HG03460 (cell line): ENCODE measurements at regions not wholly inside any gene's neighbourhood (a gene's known extent, or its start where the extent isn't known, plus 50 kb on each side); places are given as distances from the start of the nearest gene placed in this dataset.
"Not testable (repeated sequence)": the region's sequence is repeated elsewhere in the genome, so short reads cannot be mapped to it uniquely, and the experiment has no call there.

Experiments
- ATAC-seq: cut with Tn5 transposase; IDR thresholded peaks from one replicate; pipeline ENCODE4 v1.9.1; 2021; ENCODE audit not compliant: unreplicated experiment

DNA sequence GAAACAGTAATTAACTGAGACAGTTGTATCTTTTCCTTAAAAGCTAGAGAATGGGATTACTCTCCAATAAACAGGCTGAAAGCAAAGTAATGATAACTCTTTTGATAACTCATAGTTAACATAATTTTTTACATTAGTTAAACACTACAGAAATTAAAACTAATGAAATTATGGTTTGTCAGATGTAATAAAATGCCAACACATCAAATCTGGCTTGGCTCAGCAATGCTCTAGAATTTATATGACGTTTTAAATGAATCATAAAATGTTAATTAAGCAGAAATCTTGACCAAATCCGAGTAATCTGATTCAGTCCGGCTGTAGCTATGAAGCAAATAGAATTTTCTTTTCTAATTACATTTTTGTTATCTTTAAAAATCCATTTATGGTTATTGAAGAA is 244.2 kb upstream of the NR3C2 start:
- no peak for ATAC-seq

GRCh38 chr4:148684638-148685037 is 242.4 kb upstream of the NR3C2 start:
- no peak for ATAC-seq

GRCh38 chr4:148680884-148681283 is 238.7 kb upstream of the NR3C2 start:
- ATAC-seq: no peak

DNA sequence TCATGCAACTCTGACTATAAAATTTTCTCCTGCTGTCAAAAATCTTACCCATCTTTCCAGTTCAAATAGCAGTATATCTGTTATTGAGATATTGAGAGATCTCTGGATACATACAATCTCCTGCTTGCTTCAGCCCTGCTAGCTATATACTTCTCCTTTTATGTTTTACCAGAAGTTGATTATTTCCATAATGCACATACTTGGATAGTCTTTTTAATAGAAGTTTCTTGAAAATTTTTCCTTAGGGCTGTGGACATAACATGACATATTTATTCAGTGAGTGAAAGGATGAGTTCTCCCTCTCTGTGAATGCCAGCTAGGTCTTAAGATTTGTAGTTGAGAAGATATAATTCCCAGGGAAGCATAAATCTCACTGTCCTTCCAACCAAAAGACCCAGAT is 234.1 kb upstream of the NR3C2 start:
- no peak for ATAC-seq

DNA sequence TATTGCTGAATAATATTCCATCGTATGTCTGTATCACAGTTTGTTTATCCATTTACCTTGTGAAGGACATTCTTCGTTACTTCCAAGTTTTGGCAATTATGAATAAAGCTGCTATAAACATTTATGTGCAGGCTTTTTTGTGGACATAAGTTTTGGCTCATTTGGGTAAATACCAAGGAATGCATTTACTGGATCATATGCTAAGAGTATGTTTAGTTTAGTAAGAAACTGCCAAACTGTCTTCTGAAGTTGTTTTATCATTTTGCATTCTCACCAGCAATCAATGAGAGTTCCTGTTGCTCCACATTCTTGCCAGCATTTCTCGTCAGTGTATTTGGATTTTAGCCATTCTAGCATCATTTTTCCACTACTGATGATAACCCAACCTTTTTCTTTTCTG is 232.7 kb upstream of the NR3C2 start:
- no peak for ATAC-seq

- no peak for ATAC-seq
Measured at GRCh38 chr4:148664636-148665035, 222.4 kb upstream of the NR3C2 start.

DNA sequence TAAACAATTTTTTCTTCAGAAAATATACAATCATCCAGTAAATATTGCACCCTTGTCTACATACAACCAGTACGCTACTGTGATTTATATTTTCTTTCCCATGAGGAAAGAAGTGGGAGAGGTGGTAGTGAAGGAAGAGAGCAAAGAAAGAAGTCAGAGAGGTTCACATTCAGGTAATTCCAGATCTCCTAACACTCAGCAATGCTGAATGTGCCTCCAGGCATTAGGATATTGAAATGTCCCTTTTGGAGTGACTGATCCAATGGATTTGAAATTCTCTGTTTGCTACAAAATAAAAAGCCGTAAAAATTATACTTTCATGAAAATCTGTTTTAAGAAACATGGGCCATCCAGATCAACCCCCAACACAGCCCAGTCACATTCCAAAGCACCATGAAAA is 211.9 kb upstream of the NR3C2 start:
- ATAC-seq: no peak

DNA sequence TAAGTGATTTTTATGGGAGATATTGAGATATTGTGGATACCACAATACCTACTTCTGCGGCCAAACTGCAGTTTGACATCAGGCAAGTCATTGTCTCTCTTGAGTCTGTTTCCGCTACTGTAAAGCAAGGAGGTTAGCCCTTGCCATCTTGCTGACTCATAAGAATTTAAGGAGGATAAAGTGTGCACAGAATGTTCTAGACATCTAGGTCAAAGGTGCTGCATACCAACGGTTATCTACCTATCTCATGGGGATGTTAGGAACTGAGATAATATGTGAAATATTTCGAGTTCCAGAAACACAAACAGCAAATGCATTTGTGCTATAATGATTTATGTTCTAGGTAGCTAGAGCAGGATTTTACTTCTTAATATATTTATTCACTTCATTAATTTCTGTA is 211.5 kb upstream of the NR3C2 start:
- no peak for ATAC-seq

- no peak for ATAC-seq
Measured at GRCh38 chr4:148651991-148652390, 209.8 kb upstream of the NR3C2 start.

DNA sequence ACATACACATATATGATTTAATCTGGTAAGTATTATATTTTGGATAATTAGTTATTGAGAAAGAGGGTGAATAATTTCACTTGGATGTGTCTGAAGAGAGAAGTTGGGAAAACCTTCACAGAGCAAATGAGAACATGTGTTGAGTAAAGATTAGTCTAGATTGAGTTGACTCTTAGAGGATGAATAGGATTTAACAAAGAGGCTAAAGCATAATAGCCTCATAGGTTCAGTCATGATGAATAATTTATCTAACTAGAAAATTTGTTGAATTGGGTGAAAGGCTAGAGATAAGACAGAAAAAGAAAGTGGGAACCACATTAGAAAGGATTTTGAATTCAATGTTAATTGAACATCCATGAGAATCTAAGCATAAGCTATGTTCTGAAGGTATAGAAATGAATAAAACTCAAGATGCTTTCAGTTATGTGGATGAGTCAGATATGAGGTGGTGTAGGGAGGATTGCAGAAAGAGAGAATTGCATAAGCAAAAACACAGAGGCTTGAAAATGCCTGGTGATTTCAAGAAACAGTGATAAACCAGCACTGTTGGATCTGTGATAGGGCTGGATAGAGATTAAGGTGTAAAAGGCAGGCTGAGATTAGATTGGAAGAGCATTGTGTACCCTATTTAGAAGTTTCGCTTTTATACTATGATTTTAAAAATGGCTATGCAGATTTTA is 207.6 kb upstream of the NR3C2 start:
- ATAC-seq: no peak

DNA sequence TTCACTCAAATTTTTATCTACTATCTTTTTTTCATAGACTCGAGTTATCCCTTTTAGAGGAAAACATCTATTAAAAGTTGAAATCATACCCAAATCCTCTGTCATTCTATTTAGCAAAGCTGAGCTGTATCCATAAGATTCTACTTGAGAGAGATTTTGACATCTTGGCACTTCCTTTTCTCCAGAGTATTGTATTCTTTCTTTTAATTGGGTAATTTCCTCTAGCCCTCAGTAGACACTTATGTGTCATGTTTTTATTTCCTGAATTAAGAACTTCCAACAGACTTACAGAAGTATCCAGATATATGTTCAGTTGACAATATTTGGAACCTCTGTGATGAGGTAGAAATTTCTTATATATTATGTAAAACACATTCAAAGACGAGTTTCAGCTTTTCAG is 201.6 kb upstream of the NR3C2 start:
- ATAC-seq: no peak

GRCh38 chr4:148642907-148643306 is 200.7 kb upstream of the NR3C2 start:
- ATAC-seq: no peak

- not testable (repeated sequence) for ATAC-seq
Measured at GRCh38 chr4:148638079-148638478, 195.9 kb upstream of the NR3C2 start.

GRCh38 chr4:148637453-148637852 is 195.2 kb upstream of the NR3C2 start:
- ATAC-seq: not testable (repeated sequence)

DNA sequence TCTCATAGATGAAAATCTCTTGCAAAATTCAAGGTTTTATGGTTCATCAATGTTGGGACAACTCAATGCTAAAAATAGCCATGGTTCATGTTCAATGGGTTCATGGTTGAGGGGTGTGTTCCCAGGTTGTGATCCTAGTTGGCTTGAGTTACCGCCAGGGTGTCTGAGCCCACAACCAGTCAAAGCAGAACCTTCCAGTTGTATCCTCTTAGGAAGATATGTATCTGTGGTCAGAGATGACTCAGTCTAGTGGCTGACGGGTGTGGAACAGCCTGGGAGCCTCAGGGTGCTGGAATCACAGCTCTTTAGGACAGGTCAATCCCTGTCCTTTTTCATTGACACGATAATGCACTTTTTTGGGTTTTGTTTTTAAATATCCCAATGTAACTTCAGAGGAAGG is 192.3 kb upstream of the NR3C2 start:
- no peak for ATAC-seq

DNA sequence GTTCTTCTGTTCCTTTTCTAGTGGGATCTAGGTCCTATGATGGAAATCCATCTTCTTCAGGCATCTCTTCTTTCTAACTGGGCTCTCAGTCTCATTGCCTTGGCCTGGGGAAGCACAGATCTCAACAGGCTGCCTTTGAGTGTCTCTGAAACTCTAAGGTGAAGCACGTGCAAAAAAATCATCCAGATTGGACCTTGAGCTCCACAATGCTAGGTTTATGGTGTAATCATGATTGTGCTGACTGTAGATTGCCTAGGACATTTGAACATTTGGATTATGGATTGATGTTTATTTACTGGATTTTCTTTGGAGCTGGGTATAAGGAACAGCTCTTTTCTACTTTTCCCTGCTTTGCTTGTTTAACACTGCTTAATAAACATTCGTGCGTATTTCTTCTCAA is 191.5 kb upstream of the NR3C2 start:
- no peak for ATAC-seq

- ATAC-seq: no peak
Measured at GRCh38 chr4:148632476-148632875, 190.3 kb upstream of the NR3C2 start.

DNA sequence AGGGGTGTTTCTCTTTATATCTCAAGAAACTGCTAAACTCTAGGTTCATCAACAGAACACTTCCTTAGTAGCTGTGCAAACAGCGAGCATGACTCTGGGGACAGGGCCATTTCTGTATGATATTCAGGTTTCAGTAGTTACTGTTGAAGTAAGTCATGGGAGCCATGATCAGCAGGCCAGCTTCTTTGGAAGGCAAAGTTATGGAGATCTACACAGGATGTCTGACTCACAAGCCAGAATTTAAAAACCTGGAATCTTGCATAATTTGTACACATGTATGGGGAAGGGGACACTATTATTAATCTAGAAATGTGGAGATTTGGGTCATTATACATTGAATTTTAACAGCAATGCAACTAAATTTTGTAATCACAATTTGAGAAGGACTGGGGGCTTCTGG is 187.8 kb upstream of the NR3C2 start:
- ATAC-seq: no peak

- ATAC-seq: no peak
Measured at GRCh38 chr4:148618856-148619255, 176.6 kb upstream of the NR3C2 start.

DNA sequence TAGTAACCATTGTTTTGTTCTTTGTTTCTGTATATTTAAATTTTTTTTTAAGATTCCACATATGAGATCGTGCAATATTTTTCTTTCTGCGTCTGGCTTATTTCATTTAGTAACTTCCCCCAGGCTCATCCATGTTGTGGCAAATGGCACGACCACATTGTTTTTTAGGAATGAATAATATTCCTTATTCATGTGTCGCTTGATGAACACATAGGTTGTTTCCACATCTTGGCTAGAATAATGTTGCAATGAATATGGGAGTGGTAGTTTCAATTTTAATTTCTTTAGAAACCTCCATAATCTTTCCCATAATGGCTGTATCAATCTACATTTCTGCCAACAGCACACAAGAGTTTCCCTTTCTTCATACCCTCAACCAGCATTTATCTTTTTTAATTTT is 166.8 kb upstream of the NR3C2 start:
- ATAC-seq: no peak

GRCh38 chr4:148598418-148599207 is 156.4 kb upstream of the NR3C2 start:
- not testable (repeated sequence) for ATAC-seq

- ATAC-seq: no peak
Measured at GRCh38 chr4:148589182-148589581, 147.0 kb upstream of the NR3C2 start.

- no peak for ATAC-seq
Measured at GRCh38 chr4:148575577-148575976, 133.4 kb upstream of the NR3C2 start.
